NCI-H187 treated with DMSO at 0.1 percent for 48 hours (cell line): ENCODE measurements at regions not wholly inside any gene's neighbourhood (a gene's known extent, or its start where the extent isn't known, plus 50 kb on each side); places are given as distances from the start of the nearest gene placed in this dataset.
A peak's percentile ranks its signal among the peaks of the same experiment; 100 is the strongest.
"Not testable (repeated sequence)": the region's sequence is repeated elsewhere in the genome, so short reads cannot be mapped to it uniquely, and the experiment has no call there.

Experiments used
- DNase-seq: peaks from one replicate; lab custom pipeline; 2025; lab: John Stamatoyannopoulos, UW

- no peak for DNase-seq
Measured at GRCh38 chr2:239819091-239819973, 205.8 kb downstream of the NDUFA10 start.

- DNase-seq: no peak
Measured at GRCh38 chr2:239818531-239819011, 206.6 kb downstream of the NDUFA10 start.

GRCh38 chr2:239818086-239818485 lies 207.1 kb downstream of the NDUFA10 start:
- DNase-seq: no peak

GRCh38 chr2:239817468-239818031 lies 207.6 kb downstream of the NDUFA10 start:
- not testable (repeated sequence) for DNase-seq

DNA sequence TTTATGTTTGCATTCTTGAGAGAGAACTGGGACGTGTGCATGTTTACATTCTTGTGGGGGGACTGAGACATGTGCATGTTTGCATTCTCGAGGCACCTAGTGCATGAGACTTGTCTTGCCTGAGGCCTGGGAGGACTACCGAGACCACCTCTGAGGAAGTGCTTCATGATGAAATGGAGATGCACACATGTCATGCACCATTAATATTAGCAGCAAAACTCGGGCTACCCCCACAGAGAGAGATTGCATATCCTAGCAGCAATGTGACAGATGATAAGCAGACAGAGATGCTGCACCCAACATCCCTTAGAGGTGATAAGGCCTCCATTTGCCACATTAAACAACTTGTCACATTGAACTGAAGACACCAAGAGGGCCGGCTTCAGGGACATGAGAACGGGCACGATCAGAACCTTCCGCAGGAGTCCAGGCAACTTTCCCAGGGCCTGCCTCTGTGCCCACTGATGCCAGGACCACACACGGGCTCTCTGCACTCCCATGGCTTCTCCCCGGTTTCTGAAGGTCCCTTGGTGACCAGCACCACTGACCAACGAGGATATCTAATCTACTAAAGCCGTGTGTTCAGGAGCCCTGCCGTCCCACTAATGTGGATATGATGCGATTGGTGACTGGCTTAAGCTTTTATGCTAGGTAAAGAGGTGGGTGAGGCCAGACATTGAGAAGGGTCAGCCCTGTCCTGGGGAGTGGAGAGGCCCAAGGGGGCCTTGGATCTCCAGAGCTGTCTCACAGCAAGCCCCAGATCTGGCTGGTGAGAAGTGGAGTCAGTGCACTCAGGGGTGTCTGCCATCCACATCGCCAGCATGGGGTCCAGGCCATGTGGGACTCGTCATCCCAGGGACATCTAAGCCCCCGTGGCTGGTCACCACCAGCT lies 208.3 kb downstream of the NDUFA10 start:
- no peak for DNase-seq

GRCh38 chr2:239815671-239816070 lies 209.5 kb downstream of the NDUFA10 start:
- no peak for DNase-seq

GRCh38 chr2:239814861-239815601 lies 210.1 kb downstream of the NDUFA10 start:
- no peak for DNase-seq

DNA sequence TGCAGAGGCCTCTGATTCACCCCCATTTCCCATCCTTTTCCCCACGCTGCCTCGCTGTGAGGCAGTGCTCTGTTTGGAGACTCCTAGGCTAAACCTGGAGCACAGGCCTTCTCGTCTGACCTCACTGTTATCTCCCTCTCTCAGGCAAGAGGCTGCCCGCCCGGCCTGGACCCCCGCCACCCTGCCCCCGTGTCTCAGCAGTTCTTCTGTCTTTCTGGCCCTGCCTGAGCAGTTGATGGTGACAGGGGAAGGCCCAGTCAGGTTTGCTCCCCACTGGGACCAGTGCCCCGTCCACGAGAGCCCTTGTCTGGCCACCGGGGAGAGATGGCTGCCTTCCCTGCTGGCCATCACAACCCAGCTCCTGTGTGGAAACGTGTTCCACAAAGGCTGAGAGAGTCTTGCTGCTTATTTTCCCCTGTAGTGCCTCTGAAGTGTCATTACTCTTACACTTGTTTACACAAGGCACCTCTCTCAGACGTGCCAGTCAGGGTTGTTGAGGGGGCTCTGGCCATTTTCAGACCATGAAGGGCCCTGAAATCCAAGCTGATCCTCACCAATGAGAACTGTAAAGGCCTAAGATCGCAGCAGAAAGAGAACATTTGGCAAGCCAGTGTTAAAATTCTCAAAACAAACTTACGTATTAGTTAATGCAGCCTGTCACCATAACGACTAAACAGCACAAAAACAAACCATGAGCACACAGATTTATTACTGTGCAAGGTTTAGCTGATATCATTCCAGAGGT lies 210.9 kb downstream of the NDUFA10 start:
- peak; percentile 2 for DNase-seq

GRCh38 chr2:239813261-239814115 lies 211.7 kb downstream of the NDUFA10 start:
- no peak for DNase-seq

- no peak for DNase-seq
Measured at GRCh38 chr2:239811806-239812560, 213.2 kb downstream of the NDUFA10 start.

- no peak for DNase-seq
Measured at GRCh38 chr2:239811111-239811781, 213.9 kb downstream of the NDUFA10 start.

GRCh38 chr2:239809391-239809790 lies 215.8 kb downstream of the NDUFA10 start:
- no peak for DNase-seq

GRCh38 chr2:239807568-239807967 lies 217.6 kb downstream of the NDUFA10 start:
- no peak for DNase-seq

DNA sequence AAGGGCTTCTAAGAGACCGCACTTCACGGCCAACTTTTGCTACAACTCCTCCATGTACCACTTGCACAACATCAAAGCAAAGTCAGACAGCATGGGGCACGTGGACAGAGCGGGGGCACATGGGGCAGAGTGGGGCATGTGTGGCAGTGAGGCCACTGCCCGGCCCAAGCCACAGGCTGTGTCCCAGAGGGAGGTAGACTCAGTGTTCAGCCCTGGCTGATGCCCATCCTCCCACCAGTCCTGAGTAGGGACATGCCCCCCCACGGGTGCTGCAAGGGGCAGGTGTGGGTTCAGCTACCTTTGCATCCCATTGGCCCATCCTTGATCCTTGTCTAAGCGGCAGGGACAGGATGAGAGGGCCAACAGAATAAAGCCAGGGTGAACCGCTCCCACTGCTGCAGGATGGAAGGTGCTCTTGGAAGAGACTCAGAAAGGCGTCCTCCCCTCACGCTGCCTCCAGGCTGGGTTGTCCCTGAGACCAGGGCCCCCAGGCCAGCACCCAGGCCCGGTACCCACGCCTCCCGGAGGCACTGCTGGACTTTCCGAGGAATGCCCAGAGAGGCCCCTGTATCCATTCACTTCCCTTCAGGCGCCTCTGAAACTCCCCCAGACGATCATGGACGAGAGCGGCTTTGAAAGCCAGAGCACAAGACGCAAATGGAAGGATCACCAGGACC lies 218.2 kb downstream of the NDUFA10 start:
- DNase-seq: no peak

- no peak for DNase-seq
Measured at GRCh38 chr2:239806276-239806675, 218.9 kb downstream of the NDUFA10 start.

DNA sequence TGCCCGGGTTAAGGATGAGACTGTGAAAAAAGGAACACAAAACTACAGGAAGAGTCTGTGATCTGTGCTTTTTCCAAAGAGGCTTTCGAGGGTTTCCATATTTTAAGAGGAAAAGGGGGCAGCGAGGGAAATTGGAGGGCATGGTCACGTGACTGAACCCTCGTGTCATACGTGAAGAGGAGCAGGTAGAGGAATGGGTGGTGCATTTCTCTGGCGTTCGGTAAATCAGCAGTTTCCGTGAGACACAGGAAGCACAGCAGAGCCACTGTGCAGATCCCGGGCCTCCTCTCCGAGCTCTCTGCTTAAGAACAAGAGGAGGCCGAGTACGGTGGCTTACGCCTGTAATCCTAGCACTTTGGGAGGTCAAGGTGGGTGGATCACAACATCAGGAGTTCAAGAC lies 219.7 kb downstream of the NDUFA10 start:
- DNase-seq: no peak

DNA sequence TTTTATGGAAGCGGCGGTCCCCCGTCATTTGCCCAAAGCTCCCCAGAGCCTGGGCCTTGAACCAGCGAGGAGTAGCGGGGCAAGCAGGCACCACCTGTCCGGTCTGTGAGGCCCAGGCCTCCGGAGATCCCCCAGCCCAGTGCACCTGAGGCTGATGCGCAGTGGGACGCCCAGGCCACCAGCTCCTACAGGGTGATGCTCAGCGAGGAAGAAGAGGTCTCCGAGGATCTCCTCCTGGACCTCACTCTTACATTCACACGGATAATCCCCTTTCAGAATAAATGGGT lies 220.2 kb downstream of the NDUFA10 start:
- no peak for DNase-seq
